ENCODE measurements at regions not wholly inside any gene's neighbourhood (a gene's known extent, or its start where the extent isn't known, plus 50 kb on each side); places are given as distances from the start of the nearest gene placed in this dataset.

GRCh38 chr4:28225050-28225449 lies 1364.4 kb downstream of the STIM2 start:
- Histone ChIP-seq H3K4me1 (no peaks in the 10 kb centered on the region), H3K36me3 (no peaks in the 10 kb centered on the region), H3K4me3 (no peak overlapping the region), H3K27me3 (no peaks in the 10 kb centered on the region), H3K9me3 (no peaks in the 10 kb centered on the region), H3K27ac (no peak overlapping the region)
- no peak for DNase-seq
- no peak for TF ChIP-seq POLR2A (IDR thresholded peaks at IDR 0.05)
- TF ChIP-seq CTCF (IDR thresholded peaks at IDR 0.05): no peak

GRCh38 chr4:28225689-28226353 lies 1365.2 kb downstream of the STIM2 start:
- no peaks in the 10 kb centered on the region for H3K27me3 ChIP-seq
- no peak for DNase-seq
- no peak for TF ChIP-seq CTCF (IDR thresholded peaks at IDR 0.05)
- no peak for TF ChIP-seq POLR2A (IDR thresholded peaks at IDR 0.05)

DNA sequence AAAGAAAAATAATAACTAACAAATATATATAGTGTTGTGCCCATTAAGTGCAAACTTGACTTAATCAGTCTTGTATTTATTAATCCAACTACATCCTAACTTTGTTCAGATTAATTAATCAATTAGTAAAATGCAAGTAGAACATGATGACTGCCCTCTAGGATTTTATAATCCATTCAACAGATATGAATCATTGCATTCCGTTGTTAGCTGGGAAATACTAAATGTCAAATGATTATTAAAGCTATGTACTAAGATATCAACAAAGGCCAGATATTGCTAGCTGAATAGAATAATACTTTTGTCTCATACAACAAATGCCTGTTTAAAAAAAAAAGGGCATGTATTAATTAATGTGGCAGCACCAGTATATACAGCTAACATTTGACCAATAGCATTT lies 1366.3 kb downstream of the STIM2 start:
- H3K9me3 ChIP-seq: no peaks in the 10 kb centered on the region
- no peak overlapping the region for H3K27ac ChIP-seq
- DNase-seq: no peak
- H3K36me3 ChIP-seq: no peaks in the 10 kb centered on the region
- H3K27me3 ChIP-seq: no peaks in the 10 kb centered on the region
- TF ChIP-seq CTCF (IDR thresholded peaks at IDR 0.05) (no peak), POLR2A (IDR thresholded peaks at IDR 0.05) (no peak)
- H3K4me3 ChIP-seq: no peak overlapping the region
- no peaks in the 10 kb centered on the region for H3K4me1 ChIP-seq

More at GRCh38 chr4:28225689-28226353, 1365.2 kb downstream of the STIM2 start:
- H3K27ac ChIP-seq: no peak overlapping the region
- no peaks in the 10 kb centered on the region for H3K9me3 ChIP-seq
- no peaks in the 10 kb centered on the region for H3K4me1 ChIP-seq
- H3K36me3 ChIP-seq: no peaks in the 10 kb centered on the region
- H3K4me3 ChIP-seq: no peak overlapping the region

DNA sequence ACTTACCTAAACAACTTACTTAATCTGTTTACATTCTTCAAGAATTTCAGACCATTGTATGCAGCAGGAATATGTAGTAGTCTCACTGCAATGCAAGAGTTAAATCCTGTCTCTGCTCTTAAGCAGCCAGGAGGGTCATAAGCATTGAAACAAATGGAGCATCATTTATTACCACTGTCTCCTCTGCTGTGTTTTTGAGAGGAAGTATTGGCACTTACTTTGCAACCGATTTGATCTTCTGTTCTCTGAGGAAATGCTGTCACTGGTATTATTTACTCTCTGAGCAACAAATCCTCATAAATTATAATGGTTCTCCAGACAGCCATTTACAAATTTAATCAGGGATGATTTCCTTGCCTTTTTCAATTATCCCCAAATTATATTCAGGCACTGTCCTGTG lies 1367.1 kb downstream of the STIM2 start:
- no peaks in the 10 kb centered on the region for H3K4me1 ChIP-seq
- no peak overlapping the region for H3K4me3 ChIP-seq
- no peaks in the 10 kb centered on the region for H3K36me3 ChIP-seq
- no peak overlapping the region for H3K27ac ChIP-seq
- TF ChIP-seq POLR2A (IDR thresholded peaks at IDR 0.05): no peak
- no peak for TF ChIP-seq CTCF (IDR thresholded peaks at IDR 0.05)
- no peaks in the 10 kb centered on the region for H3K9me3 ChIP-seq
- DNase-seq: no peak
- no peaks in the 10 kb centered on the region for H3K27me3 ChIP-seq

DNA sequence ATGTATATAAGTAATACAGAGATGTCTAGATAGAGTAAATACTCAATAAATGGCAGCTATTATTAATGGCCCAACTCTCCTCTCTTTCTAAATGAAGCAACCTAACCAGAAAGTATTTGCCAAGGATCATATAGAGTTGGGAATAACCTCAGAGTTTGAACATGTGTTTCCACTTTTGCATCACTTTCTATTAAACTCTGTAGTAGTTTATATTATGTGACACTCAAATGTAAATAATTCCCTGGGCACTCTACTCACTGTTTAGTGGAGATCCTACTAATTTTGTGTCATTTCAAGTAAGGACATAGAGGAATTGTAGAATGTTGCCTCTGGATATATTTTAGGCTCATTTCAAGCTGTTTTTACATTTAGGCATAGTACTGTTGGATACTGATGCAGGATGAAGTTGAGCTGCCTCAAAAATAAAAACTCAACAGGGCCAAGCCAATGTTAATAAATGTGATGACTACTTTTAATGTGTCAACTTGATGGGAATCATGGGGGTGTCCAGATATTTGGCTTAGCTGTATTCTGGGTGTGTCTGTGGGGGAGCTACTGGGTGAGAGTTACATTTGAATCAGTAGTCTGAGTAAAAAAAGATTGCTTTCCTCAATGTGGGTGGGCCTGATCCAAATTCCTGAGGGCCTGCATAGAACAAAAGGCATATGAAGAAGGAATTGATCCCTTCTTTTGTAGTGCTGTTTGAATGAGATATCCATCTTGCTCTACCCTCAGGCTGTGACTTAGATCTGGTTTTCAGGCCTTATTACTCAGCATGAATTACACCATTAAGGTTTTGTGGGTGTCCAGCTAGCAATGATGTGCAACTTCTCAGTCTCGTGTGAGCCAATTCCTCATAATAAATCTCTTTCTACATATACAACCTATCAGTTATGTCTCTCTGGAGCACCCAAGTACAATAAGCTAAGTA lies 1368.2 kb downstream of the STIM2 start:
- Histone ChIP-seq H3K36me3 (no peaks in the 10 kb centered on the region), H3K27me3 (no peaks in the 10 kb centered on the region), H3K27ac (no peak overlapping the region), H3K4me3 (no peak overlapping the region), H3K9me3 (no peaks in the 10 kb centered on the region), H3K4me1 (no peaks in the 10 kb centered on the region)
- no peak for TF ChIP-seq POLR2A (IDR thresholded peaks at IDR 0.05)
- TF ChIP-seq CTCF (IDR thresholded peaks at IDR 0.05): no peak
- DNase-seq: no peak
